ENCODE measurements at regions not wholly inside any gene's neighbourhood (a gene's known extent, or its start where the extent isn't known, plus 50 kb on each side); places are given as distances from the start of the nearest gene placed in this dataset.

- TF ChIP-seq ATF2 (CRISPR knock-in tag; IDR thresholded peaks at IDR 0.05; ENCODE audit: borderline replicate concordance, low read depth): no peak
- no peak for TF ChIP-seq STAT6 (CRISPR knock-in tag; conservative IDR thresholded peaks at IDR 0.05; ENCODE audit: low read depth)
- TF ChIP-seq USF1 (CRISPR knock-in tag; IDR thresholded peaks at IDR 0.05): no peak
Measured at GRCh38 chr1:111015222-111015621, 51.5 kb upstream of the LRIF1 start (continued).
